H1 (cell line): ENCODE measurements at regions not wholly inside any gene's neighbourhood (a gene's known extent, or its start where the extent isn't known, plus 50 kb on each side); places are given as distances from the start of the nearest gene placed in this dataset.

ENCODE experiments used
- RNF2 ChIP-seq: fragments of 200-900, 300-1000 bp; sonication (generic); IDR thresholded peaks from 2 replicates; pipeline ENCODE4 v1.7.1; 2016; ENCODE audit warnings: borderline replicate concordance, low read depth, mild to moderate bottlenecking, antibody characterized with exemption, low read length; ENCODE audit not compliant: poor library complexity, severe bottlenecking; ENCODE audit errors: missing control alignments

DNA sequence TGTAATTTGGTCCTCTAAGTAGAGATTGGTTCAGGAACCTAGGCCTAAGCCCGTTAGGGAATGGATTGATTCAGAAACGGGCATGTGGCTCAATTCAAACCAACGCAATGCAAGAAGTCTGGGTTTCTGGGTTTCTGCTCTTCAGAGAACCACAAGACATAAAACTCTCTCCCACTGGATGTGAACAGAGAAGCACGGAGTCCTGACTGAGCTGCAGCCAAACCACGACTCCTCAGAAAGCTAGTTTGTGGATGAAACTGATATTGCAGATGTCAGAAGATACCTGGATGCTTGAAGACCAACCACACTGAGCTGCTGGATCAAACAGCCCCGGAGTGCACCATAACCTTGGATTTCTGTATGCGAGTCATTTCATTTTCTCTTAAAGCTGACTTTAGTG lies 50.0 kb downstream of the SOD2 start (continued):
- TF ChIP-seq RNF2: no peak
